ENCODE measurements at regions not wholly inside any gene's neighbourhood (a gene's known extent, or its start where the extent isn't known, plus 50 kb on each side); places are given as distances from the start of the nearest gene placed in this dataset.

GRCh38 chr1:209222826-209223225 lies 360.7 kb upstream of the CAMK1G start:
- Histone ChIP-seq H3K36me3 (no peaks in the 10 kb centered on the region), H3K9me3 (ENCODE audit: severe bottlenecking) (no peaks in the 10 kb centered on the region), H3K4me3 (ENCODE audit: low read depth, low read length) (no peak overlapping the region), H3K27me3 (ENCODE audit: insufficient read depth, low read depth, severe bottlenecking) (no peaks in the 10 kb centered on the region), H3K27ac (no peak overlapping the region)
- no peak for DNase-seq
- TF ChIP-seq, protein P1, sequence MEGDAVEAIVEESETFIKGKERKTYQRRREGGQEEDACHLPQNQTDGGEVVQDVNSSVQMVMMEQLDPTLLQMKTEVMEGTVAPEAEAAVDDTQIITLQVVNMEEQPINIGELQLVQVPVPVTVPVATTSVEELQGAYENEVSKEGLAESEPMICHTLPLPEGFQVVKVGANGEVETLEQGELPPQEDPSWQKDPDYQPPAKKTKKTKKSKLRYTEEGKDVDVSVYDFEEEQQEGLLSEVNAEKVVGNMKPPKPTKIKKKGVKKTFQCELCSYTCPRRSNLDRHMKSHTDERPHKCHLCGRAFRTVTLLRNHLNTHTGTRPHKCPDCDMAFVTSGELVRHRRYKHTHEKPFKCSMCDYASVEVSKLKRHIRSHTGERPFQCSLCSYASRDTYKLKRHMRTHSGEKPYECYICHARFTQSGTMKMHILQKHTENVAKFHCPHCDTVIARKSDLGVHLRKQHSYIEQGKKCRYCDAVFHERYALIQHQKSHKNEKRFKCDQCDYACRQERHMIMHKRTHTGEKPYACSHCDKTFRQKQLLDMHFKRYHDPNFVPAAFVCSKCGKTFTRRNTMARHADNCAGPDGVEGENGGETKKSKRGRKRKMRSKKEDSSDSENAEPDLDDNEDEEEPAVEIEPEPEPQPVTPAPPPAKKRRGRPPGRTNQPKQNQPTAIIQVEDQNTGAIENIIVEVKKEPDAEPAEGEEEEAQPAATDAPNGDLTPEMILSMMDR (IDR thresholded peaks at IDR 0.05; ENCODE audit: low read depth, low read length) = no peak

GRCh38 chr1:209223791-209224190 lies 359.7 kb upstream of the CAMK1G start:
- TF ChIP-seq, protein P1 (IDR thresholded peaks at IDR 0.05; ENCODE audit: low read depth, low read length) = no peak

GRCh38 chr1:209224886-209225285 lies 358.6 kb upstream of the CAMK1G start:
- Histone ChIP-seq H3K9me3 (ENCODE audit: severe bottlenecking) (no peaks in the 10 kb centered on the region), H3K4me3 (ENCODE audit: low read depth, low read length) (no peak overlapping the region), H3K27me3 (ENCODE audit: insufficient read depth, low read depth, severe bottlenecking) (peaks cover 3% of the 10 kb centered on the region), H3K36me3 (no peaks in the 10 kb centered on the region), H3K27ac (no peak overlapping the region)
- no peak for DNase-seq
- TF ChIP-seq, protein P1 (IDR thresholded peaks at IDR 0.05; ENCODE audit: low read depth, low read length) = no peak

More at GRCh38 chr1:209223791-209224190, 359.7 kb upstream of the CAMK1G start:
- no peak overlapping the region for H3K27ac ChIP-seq
- DNase-seq = no peak
- no peaks in the 10 kb centered on the region for H3K36me3 ChIP-seq
- H3K9me3 ChIP-seq (ENCODE audit: severe bottlenecking) = no peaks in the 10 kb centered on the region
- H3K27me3 ChIP-seq (ENCODE audit: insufficient read depth, low read depth, severe bottlenecking) = no peaks in the 10 kb centered on the region
- H3K4me3 ChIP-seq (ENCODE audit: low read depth, low read length) = no peak overlapping the region

GRCh38 chr1:209227171-209227570 lies 356.3 kb upstream of the CAMK1G start:
- Histone ChIP-seq H3K4me3 (ENCODE audit: low read depth, low read length) (no peak overlapping the region), H3K36me3 (no peaks in the 10 kb centered on the region), H3K9me3 (ENCODE audit: severe bottlenecking) (peaks cover 5% of the 10 kb centered on the region), H3K27ac (no peak overlapping the region), H3K27me3 (ENCODE audit: insufficient read depth, low read depth, severe bottlenecking) (peaks cover 3% of the 10 kb centered on the region)
- TF ChIP-seq, protein P1 (IDR thresholded peaks at IDR 0.05; ENCODE audit: low read depth, low read length) = no peak
- DNase-seq = no peak

DNA sequence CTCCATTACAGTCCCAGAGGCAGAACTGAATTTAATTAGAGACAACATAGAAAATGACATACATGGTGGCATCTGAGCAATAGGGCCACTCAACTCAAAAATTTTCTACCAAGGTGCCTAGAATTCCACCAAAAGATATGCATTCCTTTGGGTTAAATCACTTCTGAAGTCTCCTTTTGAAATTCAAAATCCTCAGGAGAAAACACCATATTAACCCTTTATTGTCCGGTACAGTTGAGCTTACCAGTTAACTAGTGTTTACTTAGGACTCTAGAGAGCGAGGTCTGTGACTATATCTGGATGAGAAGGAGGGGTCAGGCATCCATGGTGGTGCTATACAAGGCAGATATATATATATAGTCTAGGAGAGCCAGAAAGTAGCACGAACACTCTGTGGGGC lies 355.6 kb upstream of the CAMK1G start:
- Histone ChIP-seq H3K27ac (no peak overlapping the region), H3K36me3 (no peaks in the 10 kb centered on the region), H3K27me3 (ENCODE audit: insufficient read depth, low read depth, severe bottlenecking) (peaks cover 6% of the 10 kb centered on the region), H3K9me3 (ENCODE audit: severe bottlenecking) (peaks cover 8% of the 10 kb centered on the region), H3K4me3 (ENCODE audit: low read depth, low read length) (no peak overlapping the region)
- DNase-seq = no peak
- TF ChIP-seq, protein P1 (IDR thresholded peaks at IDR 0.05; ENCODE audit: low read depth, low read length) = no peak

GRCh38 chr1:209229494-209230061 lies 353.9 kb upstream of the CAMK1G start:
- TF ChIP-seq, protein P1 (IDR thresholded peaks at IDR 0.05; ENCODE audit: low read depth, low read length) = no peak
- Histone ChIP-seq H3K27ac (no peak overlapping the region), H3K4me3 (ENCODE audit: low read depth, low read length) (no peak overlapping the region), H3K36me3 (no peaks in the 10 kb centered on the region), H3K9me3 (ENCODE audit: severe bottlenecking) (peaks cover 10% of the 10 kb centered on the region), H3K27me3 (ENCODE audit: insufficient read depth, low read depth, severe bottlenecking) (peaks cover 9% of the 10 kb centered on the region)
- no peak for DNase-seq

Data from WERI-Rb-1 (cell line).